Peyer's patch (tissue), 4 donors: ENCODE measurements at regions not wholly inside any gene's neighbourhood (a gene's known extent, or its start where the extent isn't known, plus 50 kb on each side); places are given as distances from the start of the nearest gene placed in this dataset.

Experiments used
- CTCF ChIP-seq, 6 experiments: fragments of 450-650 bp in 4 of 6; fragments of 200-600 bp in 2 of 6; sonication (generic) in 1 of 6; IDR thresholded peaks; one replicate each; pipeline ENCODE4 v1.5.1; 2017 to 2019; ENCODE audit warnings: antibody characterized with exemption in 6 of 6, mild to moderate bottlenecking in 3 of 6, moderate library complexity in 1 of 6
- POLR2A ChIP-seq, 2 donors: fragments of 450-650 bp; IDR thresholded peaks; one replicate each; pipeline ENCODE4 v1.5.1; 2017; ENCODE audit warnings: antibody characterized with exemption in 2 of 2, mild to moderate bottlenecking in 2 of 2, moderate library complexity in 2 of 2

DNA sequence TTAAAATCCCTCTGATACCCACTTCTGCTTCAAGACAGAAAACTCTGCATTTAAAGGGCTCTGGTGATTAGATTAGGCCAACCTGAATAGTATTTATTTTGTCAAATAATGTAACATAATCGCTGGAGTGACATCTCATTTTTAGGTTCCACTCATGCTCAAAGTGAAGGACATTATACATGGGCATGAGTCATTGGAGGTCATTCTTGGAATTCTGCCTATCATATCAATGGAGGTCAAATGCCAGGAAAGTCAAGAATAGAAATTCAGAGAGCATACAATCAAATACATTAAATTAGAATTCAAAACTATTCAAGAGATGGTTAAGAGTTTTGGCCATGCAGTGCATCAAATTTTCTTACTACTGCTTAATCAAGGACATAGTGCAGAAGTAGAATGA lies 50.8 kb upstream of the PRSS1 start:
- TF ChIP-seq CTCF (IDR thresholded peaks at IDR 0.05) (no peak), POLR2A (IDR thresholded peaks at IDR 0.05) (no peak)
